Upper lobe of left lung (tissue), 4 donors: ENCODE measurements at regions not wholly inside any gene's neighbourhood (a gene's known extent, or its start where the extent isn't known, plus 50 kb on each side); places are given as distances from the start of the nearest gene placed in this dataset.

Experiments
- CTCF ChIP-seq, 6 experiments: fragments of 450-650 bp in 4 of 6; fragments of 200-600 bp in 2 of 6; sonication (generic) in 2 of 6; IDR thresholded peaks; one replicate each; pipeline ENCODE4 v1.5.1; 2016 to 2019; ENCODE audit warnings: antibody characterized with exemption in 6 of 6
- EP300 ChIP-seq, 4 donors: sonication (generic); formaldehyde crosslinking; IDR thresholded peaks; one replicate each; pipeline ENCODE4 v1.5.1; 2017; ENCODE audit warnings: antibody characterized with exemption in 4 of 4, control low read depth in 2 of 4
- POLR2AphosphoS5 ChIP-seq, 2 donors: sonication (generic); formaldehyde crosslinking; IDR thresholded peaks; one replicate each; pipeline ENCODE4 v1.5.1; 2017; ENCODE audit warnings: antibody characterized with exemption in 2 of 2

DNA sequence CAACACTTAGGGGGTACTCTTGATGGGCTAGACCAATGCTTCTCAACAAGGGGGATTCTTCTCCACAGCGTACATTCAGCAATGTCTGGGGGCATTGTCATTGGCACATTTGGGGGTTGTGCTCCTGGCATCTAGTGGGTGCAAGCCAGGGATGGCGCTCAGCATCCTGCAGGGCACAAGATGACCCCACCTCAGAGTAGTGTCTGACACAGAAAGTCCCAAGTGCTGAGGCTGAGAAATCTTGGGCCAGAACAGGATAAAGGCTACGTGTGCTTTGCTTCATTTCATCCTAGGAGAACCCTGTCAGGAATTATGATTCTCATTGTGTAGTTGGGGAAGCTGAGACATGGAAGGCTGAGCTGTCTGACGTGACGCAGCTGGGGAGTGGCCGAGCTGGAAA lies 298.6 kb downstream of the CDH26 start:
- TF ChIP-seq POLR2AphosphoS5 (IDR thresholded peaks at IDR 0.05) (no peak), EP300 (IDR thresholded peaks at IDR 0.05) (no peak), CTCF (IDR thresholded peaks at IDR 0.05) (no peak)
